ENCODE measurements at regions not wholly inside any gene's neighbourhood (a gene's known extent, or its start where the extent isn't known, plus 50 kb on each side); places are given as distances from the start of the nearest gene placed in this dataset.
"Not testable (repeated sequence)": the region's sequence is repeated elsewhere in the genome, so short reads cannot be mapped to it uniquely, and the experiment has no call there.

GRCh38 chr1:41978986-41979385, 60.3 kb upstream of the HIVEP3 start:
- DNase-seq, result no peak

- no peak for DNase-seq
These were observed 58.6 kb upstream of the HIVEP3 start for GRCh38 chr1:41977326-41977725.

- DNase-seq, result no peak
These were observed 57.9 kb upstream of the HIVEP3 start for GRCh38 chr1:41976671-41977070.

GRCh38 chr1:41975850-41976569, 57.3 kb upstream of the HIVEP3 start:
- DNase-seq, result no peak

GRCh38 chr1:41975121-41975520, 56.4 kb upstream of the HIVEP3 start:
- no peak for DNase-seq

- not testable (repeated sequence) for DNase-seq
These were observed 49.8 kb upstream of the HIVEP3 start for GRCh38 chr1:41968557-41968956.

All from stimulated activated CD4-positive, alpha-beta T cell treated with anti-CD3 and anti-CD28 coated beads, Interleukin-2, amount 100 ng/mL, for 24 hours (primary cell).